H9 (cell line): ENCODE measurements at regions not wholly inside any gene's neighbourhood (a gene's known extent, or its start where the extent isn't known, plus 50 kb on each side); places are given as distances from the start of the nearest gene placed in this dataset.
"Not testable (repeated sequence)": the region's sequence is repeated elsewhere in the genome, so short reads cannot be mapped to it uniquely, and the experiment has no call there.

ENCODE experiments used
- DNase-seq: peaks from one replicate; pipeline ENCODE4 v3.0.0-alpha.2; 2017
- H2AFZ ChIP-seq: one replicate; pipeline ENCODE4 v1.6.1; 2013; ENCODE audit warnings: mild to moderate bottlenecking, low read length, control low read depth, moderate library complexity
- H2AK5ac ChIP-seq: 2 replicates; pipeline ENCODE4 v1.6.1; 2013; ENCODE audit warnings: low read length, control low read depth, mixed read lengths; ENCODE audit not compliant: insufficient read length
- H2BK120ac ChIP-seq: one replicate; pipeline ENCODE4 v1.6.1; 2013; ENCODE audit warnings: low read depth, mild to moderate bottlenecking, low read length, control low read depth, inconsistent platforms; ENCODE audit not compliant: poor library complexity, severe bottlenecking
- H2BK12ac ChIP-seq: 2 replicates; pipeline ENCODE4 v1.6.1; 2013; ENCODE audit warnings: low read length, control low read depth, mixed read lengths, low read depth; ENCODE audit not compliant: insufficient read length
- H2BK15ac ChIP-seq: 2 replicates; pipeline ENCODE4 v1.6.1; 2013; ENCODE audit warnings: low read depth, low read length, control low read depth
- H2BK20ac ChIP-seq: one replicate; pipeline ENCODE4 v1.6.1; 2013; ENCODE audit warnings: low read depth, mild to moderate bottlenecking, low read length, control low read depth, inconsistent platforms; ENCODE audit not compliant: poor library complexity, severe bottlenecking
- H2BK5ac ChIP-seq: 2 replicates; pipeline ENCODE4 v1.6.1; 2013; ENCODE audit warnings: low read length, control low read depth, mixed read lengths; ENCODE audit not compliant: insufficient read length
- H3K14ac ChIP-seq: 2 replicates; pipeline ENCODE4 v1.6.1; 2013; ENCODE audit warnings: low read length, control low read depth; ENCODE audit not compliant: insufficient read depth
- H3K18ac ChIP-seq: 2 replicates; pipeline ENCODE4 v1.6.1; 2013; ENCODE audit warnings: low read depth, mild to moderate bottlenecking, mixed read lengths, low read length, control low read depth; ENCODE audit not compliant: insufficient read length
- H3K23ac ChIP-seq: 2 replicates; pipeline ENCODE4 v1.6.1; 2013; ENCODE audit warnings: low read length, control low read depth, mixed read lengths, low read depth; ENCODE audit not compliant: insufficient read length
- H3K23me2 ChIP-seq: 2 replicates; pipeline ENCODE4 v1.6.1; 2013; ENCODE audit warnings: low read depth, mild to moderate bottlenecking, mixed read lengths, low read length, control low read depth; ENCODE audit not compliant: insufficient read length, poor library complexity, severe bottlenecking
- H3K27ac ChIP-seq: 2 replicates; pipeline ENCODE4 v1.5.1; 2013; ENCODE audit warnings: low read length, control low read depth, mixed read lengths, low read depth; ENCODE audit not compliant: insufficient read length
- H3K27me3 ChIP-seq: 2 replicates; pipeline ENCODE4 v1.6.1; 2013; ENCODE audit warnings: low read length, control low read depth, inconsistent platforms; ENCODE audit not compliant: insufficient read depth
- H3K4ac ChIP-seq: 2 replicates; pipeline ENCODE4 v1.6.1; 2013; ENCODE audit warnings: low read depth, mild to moderate bottlenecking, control low read depth, inconsistent platforms, low read length, moderate library complexity
- H3K4me1 ChIP-seq: 2 replicates; pipeline ENCODE4 v1.6.1; 2013; ENCODE audit warnings: low read length, control low read depth, inconsistent platforms; ENCODE audit not compliant: insufficient read depth
- H3K4me2 ChIP-seq: 2 replicates; pipeline ENCODE4 v1.6.1; 2013; ENCODE audit warnings: low read length, control low read depth, mixed read lengths; ENCODE audit not compliant: insufficient read length, insufficient read depth
- H3K56ac ChIP-seq: 2 replicates; pipeline ENCODE4 v1.6.1; 2013; ENCODE audit warnings: low read depth, mild to moderate bottlenecking, mixed read lengths, low read length, control low read depth; ENCODE audit not compliant: insufficient read length
- H3K79me1 ChIP-seq: 2 replicates; pipeline ENCODE4 v1.6.1; 2013; ENCODE audit warnings: low read depth, mild to moderate bottlenecking, moderate library complexity, low read length, control low read depth, inconsistent platforms; ENCODE audit not compliant: insufficient read depth, poor library complexity, severe bottlenecking
- H3K79me2 ChIP-seq: 2 replicates; pipeline ENCODE4 v1.6.1; 2013; ENCODE audit warnings: low read length, control low read depth, inconsistent platforms; ENCODE audit not compliant: insufficient read depth
- H3K9ac ChIP-seq: 2 replicates; pipeline ENCODE4 v1.6.1; 2013; ENCODE audit warnings: low read length, control low read depth, mixed read lengths; ENCODE audit not compliant: insufficient read length; ENCODE audit errors: extremely low read depth
- H3K9me3 ChIP-seq: one replicate; pipeline ENCODE4 v1.6.1; 2013; ENCODE audit warnings: low read depth, low read length, inconsistent platforms; ENCODE audit not compliant: control insufficient read depth
- H3T11ph ChIP-seq: one replicate; pipeline ENCODE4 v1.6.1; 2013; ENCODE audit warnings: mild to moderate bottlenecking, low read length, control low read depth, inconsistent platforms
- H4K20me1 ChIP-seq: one replicate; pipeline ENCODE4 v1.6.1; 2013; ENCODE audit not compliant: control insufficient read depth, insufficient read length, insufficient read depth
- H4K5ac ChIP-seq: 2 replicates; pipeline ENCODE4 v1.6.1; 2013; ENCODE audit warnings: low read depth, mild to moderate bottlenecking, mixed read lengths, low read length, control low read depth; ENCODE audit not compliant: insufficient read length
- H4K8ac ChIP-seq: replicated peaks from 2 replicates; pipeline ENCODE4 v1.6.1; 2013; ENCODE audit warnings: low read length, control low read depth, mixed read lengths, low read depth; ENCODE audit not compliant: insufficient read length
- H4K91ac ChIP-seq: 2 replicates; pipeline ENCODE4 v1.6.1; 2013; ENCODE audit warnings: low read depth, mild to moderate bottlenecking, moderate library complexity, mixed read lengths, low read length, control low read depth; ENCODE audit not compliant: insufficient read length
- H3K27ac Mint-ChIP-seq, 3 experiments: 2 replicates in 2 of 3; 3 replicates in 1 of 3; pipeline ENCODE4 v1.8.0; 2020 to 2021; ENCODE audit warnings: mixed read lengths in 3 of 3, mild to moderate bottlenecking in 1 of 3, moderate library complexity in 1 of 3
- H3K27me3 Mint-ChIP-seq: 2 replicates; pipeline ENCODE4 v1.8.0; 2021; ENCODE audit warnings: low read depth, mild to moderate bottlenecking, moderate library complexity, mixed read lengths
- H3K36me3 Mint-ChIP-seq, 3 experiments: 2 replicates in 2 of 3; 3 replicates in 1 of 3; pipeline ENCODE4 v1.8.0; 2020 to 2021; ENCODE audit warnings: low read depth in 3 of 3, mixed read lengths in 3 of 3; ENCODE audit not compliant: insufficient read depth in 1 of 3
- H3K4me1 Mint-ChIP-seq, 2 experiments: 2 replicates each; pipeline ENCODE4 v1.8.0; 2020; ENCODE audit warnings: mixed read lengths in 2 of 2
- H3K4me3 Mint-ChIP-seq, 2 experiments: 2 replicates in 1 of 2; 3 replicates in 1 of 2; pipeline ENCODE4 v1.8.0; 2020 to 2021; ENCODE audit warnings: mild to moderate bottlenecking in 2 of 2, mixed read lengths in 2 of 2, moderate library complexity in 1 of 2
- H3K9me3 Mint-ChIP-seq, 2 experiments: 2 replicates in 1 of 2; 3 replicates in 1 of 2; pipeline ENCODE4 v1.8.0; 2020; ENCODE audit warnings: mild to moderate bottlenecking in 2 of 2, mixed read lengths in 2 of 2, moderate library complexity in 1 of 2
- WGBS: extraction: QIAGEN DNeasy Blood & Tissue Kit; methylation state at CpG from one replicate; pipeline ENCODE4 v1.1.7; 2013; ENCODE audit warnings: missing lambda C conversion rate, low lambda C conversion rate, mixed read lengths; ENCODE audit not compliant: insufficient read length; ENCODE audit errors: extremely low coverage; 5-methylcytosine and 5-hydroxymethylcytosine counted together

- H3K4me3 Mint-ChIP-seq, H2BK120ac ChIP-seq, H2BK5ac ChIP-seq, DNase-seq, H2AFZ ChIP-seq, H3K23ac ChIP-seq, H2AK5ac ChIP-seq, H3K9ac ChIP-seq, H3K4me1 ChIP-seq, H3K4me2 ChIP-seq, H4K91ac ChIP-seq, H3K23me2 ChIP-seq, H4K20me1 ChIP-seq, H3K4ac ChIP-seq, H3K27ac Mint-ChIP-seq, H4K8ac ChIP-seq, H3K79me1 ChIP-seq, H3K56ac ChIP-seq, H3K9me3 ChIP-seq, H2BK20ac ChIP-seq, H3K14ac ChIP-seq, H2BK15ac ChIP-seq, H3K79me2 ChIP-seq, H3K27me3 Mint-ChIP-seq, H4K5ac ChIP-seq, H3K18ac ChIP-seq, H2BK12ac ChIP-seq, H3T11ph ChIP-seq, H3K27me3 ChIP-seq, H3K27ac ChIP-seq: not testable (repeated sequence)
- no CpG with 5 or more reads among the region's 3 CpGs for WGBS
- peaks cover 15 to 18% of the 10 kb centered on the region in 2 experiments for H3K9me3 Mint-ChIP-seq
- peaks cover 11 to 20% of the 10 kb centered on the region in 2 experiments for H3K4me1 Mint-ChIP-seq
- peaks cover 6 to 17% (median 16%) of the 10 kb centered on the region in 3 experiments for H3K36me3 Mint-ChIP-seq
Observed at GRCh38 chr11:67912184-67912583, 91.7 kb downstream of the UNC93B1 start.
